ENCODE measurements at regions not wholly inside any gene's neighbourhood (a gene's known extent, or its start where the extent isn't known, plus 50 kb on each side); places are given as distances from the start of the nearest gene placed in this dataset.

DNA sequence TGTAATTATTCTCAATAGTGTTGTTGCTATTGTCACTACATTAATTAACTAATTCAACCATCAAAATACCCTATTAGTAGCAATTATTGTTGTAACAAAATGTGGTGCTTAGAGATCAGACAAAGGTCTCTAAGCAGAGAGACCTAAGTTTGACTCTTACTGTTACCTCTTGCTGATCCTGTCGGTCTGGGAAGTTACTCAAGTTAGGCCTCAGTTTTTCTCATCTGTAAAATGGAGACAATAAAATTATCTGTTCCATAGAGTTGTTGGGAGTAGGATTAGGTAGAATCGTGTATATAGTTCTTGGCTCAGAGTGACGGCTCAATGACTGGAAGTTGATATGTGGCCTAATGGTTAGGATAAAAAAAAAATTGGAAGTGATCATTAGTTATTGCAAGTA, 69.8 kb upstream of the ARL8B start:
- WGBS (ENCODE audit: extremely low coverage, insufficient read length, low lambda C conversion rate), result no CpG with 5 or more reads among the region's 3 CpGs
- Histone ChIP-seq H2BK20ac (ENCODE audit: low read depth, low read length, poor library complexity, severe bottlenecking) (no peak overlapping the region), H3K14ac (ENCODE audit: insufficient read depth, low read length) (no peak overlapping the region), H3K9me3 (ENCODE audit: control insufficient read depth, low read depth, low read length) (no peaks in the 10 kb centered on the region), H4K91ac (ENCODE audit: insufficient read length, low read depth, low read length) (no peak overlapping the region), H2BK15ac (ENCODE audit: low read depth, low read length) (no peak overlapping the region), H3K27ac (ENCODE audit: insufficient read length, low read depth, low read length) (no peak overlapping the region), H4K5ac (ENCODE audit: insufficient read length, low read depth, low read length) (no peak overlapping the region), H2AFZ (ENCODE audit: low read length) (no peak overlapping the region), H3T11ph (ENCODE audit: low read length) (no peak overlapping the region), H4K8ac (replicated peaks; ENCODE audit: insufficient read length, low read depth, low read length) (no peak overlapping the region), H3K4me2 (ENCODE audit: insufficient read depth, insufficient read length, low read length) (no peak overlapping the region), H3K18ac (ENCODE audit: insufficient read length, low read depth, low read length) (no peak overlapping the region), H3K79me2 (ENCODE audit: insufficient read depth, low read length) (no peaks in the 10 kb centered on the region), H2BK120ac (ENCODE audit: low read depth, low read length, poor library complexity, severe bottlenecking) (no peak overlapping the region), H4K20me1 (ENCODE audit: control insufficient read depth, insufficient read depth, insufficient read length) (no peaks in the 10 kb centered on the region), H3K56ac (ENCODE audit: insufficient read length, low read depth, low read length) (no peak overlapping the region), H3K4me1 (ENCODE audit: insufficient read depth, low read length) (no peaks in the 10 kb centered on the region), H2AK5ac (ENCODE audit: insufficient read length, low read length) (no peak overlapping the region), H2BK12ac (ENCODE audit: insufficient read length, low read depth, low read length) (no peak overlapping the region), H3K79me1 (ENCODE audit: insufficient read depth, low read depth, low read length, poor library complexity, severe bottlenecking) (no peaks in the 10 kb centered on the region), H3K27me3 (ENCODE audit: insufficient read depth, low read length) (no peaks in the 10 kb centered on the region), H3K9ac (ENCODE audit: extremely low read depth, insufficient read length, low read length) (no peak overlapping the region), H3K4ac (ENCODE audit: low read depth, low read length) (no peak overlapping the region), H3K23me2 (ENCODE audit: insufficient read length, low read depth, low read length, poor library complexity, severe bottlenecking) (no peaks in the 10 kb centered on the region), H2BK5ac (ENCODE audit: insufficient read length, low read length) (no peak overlapping the region), H3K23ac (ENCODE audit: insufficient read length, low read depth, low read length) (no peak overlapping the region)
- no peak overlapping the region for H3K27ac Mint-ChIP-seq
- H3K4me1 Mint-ChIP-seq, result no peaks in the 10 kb centered on the region
- TF ChIP-seq, protein P1, sequence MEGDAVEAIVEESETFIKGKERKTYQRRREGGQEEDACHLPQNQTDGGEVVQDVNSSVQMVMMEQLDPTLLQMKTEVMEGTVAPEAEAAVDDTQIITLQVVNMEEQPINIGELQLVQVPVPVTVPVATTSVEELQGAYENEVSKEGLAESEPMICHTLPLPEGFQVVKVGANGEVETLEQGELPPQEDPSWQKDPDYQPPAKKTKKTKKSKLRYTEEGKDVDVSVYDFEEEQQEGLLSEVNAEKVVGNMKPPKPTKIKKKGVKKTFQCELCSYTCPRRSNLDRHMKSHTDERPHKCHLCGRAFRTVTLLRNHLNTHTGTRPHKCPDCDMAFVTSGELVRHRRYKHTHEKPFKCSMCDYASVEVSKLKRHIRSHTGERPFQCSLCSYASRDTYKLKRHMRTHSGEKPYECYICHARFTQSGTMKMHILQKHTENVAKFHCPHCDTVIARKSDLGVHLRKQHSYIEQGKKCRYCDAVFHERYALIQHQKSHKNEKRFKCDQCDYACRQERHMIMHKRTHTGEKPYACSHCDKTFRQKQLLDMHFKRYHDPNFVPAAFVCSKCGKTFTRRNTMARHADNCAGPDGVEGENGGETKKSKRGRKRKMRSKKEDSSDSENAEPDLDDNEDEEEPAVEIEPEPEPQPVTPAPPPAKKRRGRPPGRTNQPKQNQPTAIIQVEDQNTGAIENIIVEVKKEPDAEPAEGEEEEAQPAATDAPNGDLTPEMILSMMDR (conservative IDR thresholded peaks at IDR 0.05), result no peak
- no peak overlapping the region for H3K4me3 Mint-ChIP-seq
- no peaks in the 10 kb centered on the region; the same call in 1 of the 2 replicates for H3K27me3 Mint-ChIP-seq (ENCODE audit: low read depth)
- DNase-seq, result no peak
- peaks cover 0 to 2% of the 10 kb centered on the region in 2 experiments; a peak in 1 of 5 replicates for H3K9me3 Mint-ChIP-seq
- no peaks in the 10 kb centered on the region for H3K36me3 Mint-ChIP-seq (ENCODE audit: insufficient read depth in 1 of 3, low read depth in 3 of 3)
